AG10803 (cell line): ENCODE measurements at regions not wholly inside any gene's neighbourhood (a gene's known extent, or its start where the extent isn't known, plus 50 kb on each side); places are given as distances from the start of the nearest gene placed in this dataset.

Experiments used
- DNase-seq: peaks from one replicate; pipeline ENCODE4 v3.0.0; 2010; ENCODE audit warnings: low read depth
- H3K4me3 ChIP-seq: 2 replicates; pipeline ENCODE4 v1.5.1; 2011; ENCODE audit warnings: mild to moderate bottlenecking, low read length, control low read depth
- TF ChIP-seq, protein P1 (sequence below): conservative IDR thresholded peaks from 2 replicates; pipeline ENCODE4 v1.5.1; 2011; ENCODE audit warnings: mild to moderate bottlenecking, low read length, control low read depth, inconsistent platforms

DNA sequence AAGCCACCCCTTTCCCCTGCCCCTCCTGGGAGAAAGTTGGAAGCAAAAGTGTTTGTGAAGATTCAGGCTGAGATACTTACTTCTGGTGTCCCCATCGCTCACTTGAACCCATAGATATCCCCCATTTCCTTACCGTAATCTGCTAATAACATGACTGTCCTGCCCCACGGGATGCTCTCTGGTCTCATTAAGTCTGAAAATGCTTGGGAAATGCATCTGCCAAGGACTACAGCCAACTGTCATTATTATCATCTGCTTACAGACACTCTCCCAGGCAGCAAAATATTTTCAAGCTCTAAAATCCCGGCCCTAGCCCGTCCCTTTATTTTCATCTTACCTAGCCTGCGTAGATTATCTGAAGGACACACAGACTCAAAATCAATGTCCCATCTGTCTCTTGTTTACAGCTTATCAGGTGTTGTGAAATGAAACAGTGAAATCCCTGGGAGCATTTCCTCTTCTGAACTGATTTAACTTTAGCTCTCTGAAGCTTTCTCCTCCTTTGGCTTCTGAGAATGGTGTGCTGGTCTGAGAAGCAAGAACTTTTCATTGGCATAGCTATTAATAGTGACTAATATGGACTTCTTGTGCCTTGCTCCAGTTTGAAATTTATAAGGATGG is 126.9 kb upstream of the OSMR start:
- peak; percentile 67 for DNase-seq
- no peak overlapping the region for H3K4me3 ChIP-seq
- TF ChIP-seq, protein P1, sequence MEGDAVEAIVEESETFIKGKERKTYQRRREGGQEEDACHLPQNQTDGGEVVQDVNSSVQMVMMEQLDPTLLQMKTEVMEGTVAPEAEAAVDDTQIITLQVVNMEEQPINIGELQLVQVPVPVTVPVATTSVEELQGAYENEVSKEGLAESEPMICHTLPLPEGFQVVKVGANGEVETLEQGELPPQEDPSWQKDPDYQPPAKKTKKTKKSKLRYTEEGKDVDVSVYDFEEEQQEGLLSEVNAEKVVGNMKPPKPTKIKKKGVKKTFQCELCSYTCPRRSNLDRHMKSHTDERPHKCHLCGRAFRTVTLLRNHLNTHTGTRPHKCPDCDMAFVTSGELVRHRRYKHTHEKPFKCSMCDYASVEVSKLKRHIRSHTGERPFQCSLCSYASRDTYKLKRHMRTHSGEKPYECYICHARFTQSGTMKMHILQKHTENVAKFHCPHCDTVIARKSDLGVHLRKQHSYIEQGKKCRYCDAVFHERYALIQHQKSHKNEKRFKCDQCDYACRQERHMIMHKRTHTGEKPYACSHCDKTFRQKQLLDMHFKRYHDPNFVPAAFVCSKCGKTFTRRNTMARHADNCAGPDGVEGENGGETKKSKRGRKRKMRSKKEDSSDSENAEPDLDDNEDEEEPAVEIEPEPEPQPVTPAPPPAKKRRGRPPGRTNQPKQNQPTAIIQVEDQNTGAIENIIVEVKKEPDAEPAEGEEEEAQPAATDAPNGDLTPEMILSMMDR = no peak

DNA sequence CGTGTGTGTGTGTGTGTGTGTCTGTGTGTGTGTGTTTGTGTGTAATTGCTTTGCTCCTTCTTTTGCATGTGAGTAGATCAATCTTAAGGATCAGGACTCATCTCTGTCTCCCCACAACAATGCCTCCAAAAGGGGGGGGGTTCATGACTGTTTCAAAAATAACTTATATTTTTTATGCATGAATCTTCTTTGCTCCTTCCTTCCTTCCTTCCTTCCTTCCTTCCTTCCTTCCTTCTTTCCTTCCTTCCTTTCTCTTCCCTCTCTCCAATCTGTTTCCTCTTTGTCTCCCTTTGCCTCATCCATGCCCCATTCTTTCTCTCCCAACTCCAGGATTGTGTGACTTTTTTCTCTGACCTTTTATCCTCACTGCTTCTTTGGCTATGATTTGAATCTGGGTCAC is 126.4 kb upstream of the OSMR start:
- DNase-seq = no peak
- H3K4me3 ChIP-seq = no peak overlapping the region
- TF ChIP-seq, protein P1 = no peak

DNA sequence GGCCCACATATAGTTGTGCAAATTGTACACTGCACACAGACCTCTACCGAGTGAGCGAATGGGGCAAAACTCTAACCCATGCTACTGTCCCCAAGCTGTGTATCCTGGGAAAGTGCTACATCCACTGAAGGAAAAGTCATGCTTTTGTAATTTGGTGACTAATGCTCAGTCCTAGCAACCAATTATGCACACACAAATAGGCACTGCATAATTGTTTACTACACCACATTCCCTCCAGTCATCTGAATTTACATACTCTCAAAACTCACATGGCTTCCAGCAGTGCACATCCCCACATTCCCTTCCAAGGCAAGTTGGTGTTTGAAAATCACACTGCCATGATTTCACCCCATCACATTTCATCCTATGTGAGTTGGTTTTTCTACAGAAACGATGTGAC is 125.9 kb upstream of the OSMR start:
- DNase-seq = peak; percentile 91
- TF ChIP-seq, protein P1 = no peak

DNA sequence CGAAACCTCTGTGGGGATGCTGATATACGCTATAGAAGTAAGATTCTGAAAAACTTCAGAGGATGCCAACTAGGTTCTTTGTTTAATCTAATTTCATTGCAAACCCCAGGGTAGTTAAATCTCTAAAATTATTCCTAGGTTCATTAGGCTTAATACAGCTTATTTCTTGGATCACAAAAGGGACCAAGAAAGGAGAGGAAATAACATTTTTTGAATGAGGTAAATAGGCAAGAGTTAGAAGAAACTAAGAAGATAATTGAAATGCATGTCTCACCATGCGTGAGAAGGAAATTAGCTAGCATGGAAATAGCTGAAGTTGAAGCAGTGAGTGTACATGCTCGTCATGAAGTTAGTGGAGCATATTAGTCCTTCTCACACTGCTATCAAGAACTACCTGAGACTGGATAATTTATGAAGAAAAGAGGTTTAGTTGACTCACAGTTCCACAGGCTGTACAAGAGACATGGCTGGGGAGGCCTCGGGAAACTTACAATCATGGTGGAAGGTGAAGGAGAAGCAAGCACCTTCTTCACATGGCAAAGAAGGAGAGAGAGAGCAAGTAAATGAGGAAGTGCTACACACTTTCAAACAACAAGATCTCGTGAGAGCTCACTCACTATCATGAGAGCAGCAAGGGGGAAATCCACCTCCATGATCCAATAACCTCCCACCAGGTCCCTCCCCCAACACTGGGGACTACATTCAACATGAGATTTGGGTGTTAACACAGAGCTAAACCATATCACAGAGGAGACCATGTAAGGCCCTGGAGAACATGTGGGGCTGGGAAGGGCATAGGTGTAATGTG is 125.1 kb upstream of the OSMR start:
- H3K4me3 ChIP-seq = no peak overlapping the region
- TF ChIP-seq, protein P1 = no peak
- DNase-seq = no peak

More for the DNA sequence above, 125.9 kb upstream of the OSMR start:
- H3K4me3 ChIP-seq = no peak overlapping the region

DNA sequence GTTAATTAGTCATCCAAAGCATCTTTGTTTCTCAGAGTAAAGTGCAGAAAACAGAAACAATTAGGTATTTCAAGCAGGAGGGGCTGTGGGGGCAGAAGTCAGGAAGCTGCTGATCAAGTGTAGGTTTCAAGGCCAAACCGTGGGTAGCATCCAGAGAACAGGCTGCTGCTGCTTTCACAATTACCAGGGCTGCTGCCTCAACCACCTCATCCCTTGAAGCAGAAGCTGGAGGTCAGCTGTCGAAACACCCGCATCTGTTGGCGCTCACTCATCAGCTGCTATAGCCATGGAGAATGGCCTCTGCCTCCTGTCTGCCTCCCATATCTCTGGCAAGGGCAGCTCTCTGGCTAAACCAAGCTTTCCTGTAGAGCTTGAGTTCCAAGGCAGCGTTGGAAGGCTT is 122.9 kb upstream of the OSMR start:
- DNase-seq = peak; percentile 11
- TF ChIP-seq, protein P1 = no peak
- H3K4me3 ChIP-seq = no peak overlapping the region

DNA sequence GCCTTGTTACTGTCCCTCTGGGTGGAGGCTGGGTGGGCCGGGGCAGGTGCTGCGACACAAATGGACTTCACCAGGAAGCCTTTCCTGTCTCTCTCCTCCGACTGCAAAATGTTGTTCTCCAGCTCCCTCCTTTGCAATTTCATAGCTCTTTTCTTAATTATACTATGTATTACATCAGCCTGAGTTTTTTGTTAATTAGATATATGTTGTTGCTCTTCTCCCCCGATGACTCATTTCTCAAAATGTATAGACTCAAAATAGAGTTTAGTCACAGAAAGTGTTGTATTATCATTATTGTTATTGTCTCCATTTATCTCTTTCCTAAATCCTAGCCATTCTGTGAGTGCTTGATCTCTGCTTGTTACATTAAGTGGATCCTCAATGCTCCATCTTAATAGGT is 122.4 kb upstream of the OSMR start:
- TF ChIP-seq, protein P1 = no peak
- DNase-seq = no peak
- H3K4me3 ChIP-seq = no peak overlapping the region
